ENCODE measurements at regions not wholly inside any gene's neighbourhood (a gene's known extent, or its start where the extent isn't known, plus 50 kb on each side); places are given as distances from the start of the nearest gene placed in this dataset.

- TF ChIP-seq CTCF (IDR thresholded peaks at IDR 0.05) (no peak), ZFX (IDR thresholded peaks at IDR 0.05; ENCODE audit: borderline replicate concordance) (no peak)
Measured at GRCh38 chr7:25035274-25035673, 55.3 kb upstream of the OSBPL3 start.
